NOMO-1 treated with DMSO at 0.1 percent for 48 hours (cell line): ENCODE measurements at regions not wholly inside any gene's neighbourhood (a gene's known extent, or its start where the extent isn't known, plus 50 kb on each side); places are given as distances from the start of the nearest gene placed in this dataset.

Source experiments
- DNase-seq: peaks from one replicate; lab custom pipeline; 2025; ENCODE audit not compliant: unreplicated experiment; lab: John Stamatoyannopoulos, UW

DNA sequence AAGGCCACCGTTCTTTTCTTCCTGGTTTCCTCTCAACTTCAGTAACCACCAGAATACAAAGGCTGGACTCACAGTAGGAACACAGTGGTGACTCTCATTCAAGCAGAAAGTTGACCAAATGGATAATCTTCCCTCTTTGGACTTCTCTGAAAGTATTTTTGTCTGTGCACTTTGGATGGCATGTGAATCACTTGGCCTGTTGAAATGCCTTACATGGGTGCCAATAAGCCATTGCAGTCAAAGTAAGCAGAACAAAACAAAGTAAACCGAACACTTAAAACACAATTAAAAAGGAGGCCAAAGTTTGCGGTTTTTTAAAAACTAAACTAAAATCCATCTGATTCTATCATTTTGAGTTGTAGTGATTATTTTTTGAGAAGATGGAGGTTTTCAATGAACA is 370.1 kb upstream of the DDHD1 start:
- no peak for DNase-seq

DNA sequence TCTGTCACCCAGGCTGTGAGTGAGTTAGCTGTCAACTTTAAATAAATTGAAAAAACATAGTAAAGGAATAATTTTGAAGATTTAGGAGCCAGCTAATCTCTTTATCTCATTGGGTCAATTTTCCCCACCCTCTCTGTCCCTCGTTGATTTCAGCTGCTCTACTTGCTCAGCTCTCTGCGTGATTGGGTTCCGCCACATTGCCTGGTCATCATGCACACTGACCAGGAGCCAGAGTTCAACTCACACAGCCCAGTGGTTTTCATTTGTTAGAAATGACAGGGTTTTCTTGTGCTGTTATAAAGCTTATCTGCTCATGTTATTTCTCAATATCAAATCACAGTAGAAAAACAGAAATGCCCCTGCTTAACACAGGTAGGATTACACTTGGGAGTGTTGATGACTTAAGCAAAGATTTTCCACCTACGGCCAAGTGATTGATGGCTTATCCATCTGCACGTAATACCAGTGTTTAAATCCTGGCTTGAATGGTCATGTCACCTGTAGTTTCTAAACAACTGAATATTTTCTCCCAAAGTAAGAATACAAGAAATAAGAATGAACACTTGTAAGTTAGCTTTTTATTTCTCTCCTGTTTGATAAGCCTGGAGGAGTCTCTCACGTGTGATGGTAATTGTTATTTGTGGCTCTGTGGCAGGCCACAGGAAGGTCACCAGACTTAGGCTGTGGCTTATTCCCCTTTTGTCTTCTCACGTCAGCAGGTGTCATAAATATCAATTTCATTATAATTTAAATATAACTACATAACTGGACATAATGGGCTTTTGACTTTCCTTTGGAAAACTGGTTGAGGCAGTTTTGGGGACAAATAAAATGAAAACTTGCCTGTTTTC is 367.2 kb upstream of the DDHD1 start:
- no peak for DNase-seq

DNA sequence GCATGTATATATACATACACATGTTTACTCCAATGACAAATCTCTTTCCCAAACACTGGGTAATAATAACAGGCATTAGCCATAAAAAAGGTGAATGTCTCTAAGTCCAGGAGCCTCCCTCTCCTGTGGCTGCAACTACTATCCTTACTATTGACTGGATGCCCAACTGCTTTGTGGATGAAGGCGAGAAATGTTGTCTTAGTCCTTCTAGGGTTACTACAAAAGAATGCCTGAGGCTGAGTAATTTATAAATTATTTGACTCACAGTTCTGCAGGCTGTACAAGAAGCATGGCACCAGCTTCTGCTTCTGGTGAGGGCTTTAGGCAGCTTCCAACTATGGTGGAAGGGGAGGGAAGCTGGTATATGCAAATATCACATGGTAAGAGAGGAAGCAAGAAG is 366.0 kb upstream of the DDHD1 start:
- DNase-seq, result no peak

DNA sequence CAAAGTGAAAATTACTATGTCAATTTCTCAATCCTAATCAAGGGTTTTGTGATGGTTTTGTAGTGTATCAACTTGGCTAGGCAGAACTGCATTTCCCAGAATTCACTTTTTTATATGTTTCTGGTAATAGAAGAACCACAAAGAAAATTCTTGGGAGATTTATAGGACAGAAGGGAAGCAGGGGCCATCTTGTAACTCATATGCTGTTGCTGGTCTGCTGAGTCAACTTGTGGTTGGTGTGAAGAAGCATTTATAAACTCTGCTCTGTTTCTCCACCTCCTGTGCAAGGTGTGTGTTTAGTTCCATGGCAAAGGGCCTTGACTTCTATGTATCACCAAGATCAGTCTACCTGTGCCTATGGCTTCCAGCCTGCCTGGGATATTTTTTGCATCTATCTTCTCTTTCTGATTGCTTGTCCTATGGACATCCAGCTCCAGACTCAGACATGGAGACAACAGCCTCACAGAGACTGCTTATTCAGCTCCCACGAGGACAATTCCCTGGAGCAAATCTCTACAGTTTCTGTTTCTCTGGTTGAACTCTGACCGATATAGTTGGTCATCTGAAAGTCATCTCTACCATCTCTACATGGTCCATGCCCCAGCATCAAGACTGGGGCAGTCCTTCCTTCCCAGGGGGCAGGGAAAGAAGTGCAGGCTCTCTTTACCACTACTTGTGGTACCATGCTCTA is 364.3 kb upstream of the DDHD1 start:
- no peak for DNase-seq

DNA sequence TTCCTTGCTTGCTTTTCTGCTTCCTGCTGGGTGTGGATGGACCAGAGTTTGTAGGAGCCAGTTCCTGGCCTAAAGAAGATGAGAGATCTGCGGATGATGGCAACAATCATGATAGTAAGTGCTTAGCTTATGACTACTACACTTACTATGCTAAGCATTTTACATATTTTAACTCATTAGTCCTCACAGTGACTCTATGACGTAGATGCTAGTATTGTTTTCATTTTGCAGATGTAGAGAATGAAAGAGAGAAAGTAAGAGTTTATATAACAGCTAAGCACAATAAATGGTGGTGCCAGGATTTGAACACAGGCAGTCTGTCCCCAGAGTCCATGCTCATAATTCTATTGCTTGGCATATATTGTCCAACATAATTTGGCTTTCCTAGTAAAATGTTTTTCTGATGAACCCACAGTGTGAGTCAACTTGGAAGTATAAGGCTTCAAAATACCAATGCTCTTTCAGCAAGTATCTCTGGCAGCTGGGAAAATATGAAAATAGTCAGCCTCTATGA is 363.2 kb upstream of the DDHD1 start:
- DNase-seq, result no peak

DNA sequence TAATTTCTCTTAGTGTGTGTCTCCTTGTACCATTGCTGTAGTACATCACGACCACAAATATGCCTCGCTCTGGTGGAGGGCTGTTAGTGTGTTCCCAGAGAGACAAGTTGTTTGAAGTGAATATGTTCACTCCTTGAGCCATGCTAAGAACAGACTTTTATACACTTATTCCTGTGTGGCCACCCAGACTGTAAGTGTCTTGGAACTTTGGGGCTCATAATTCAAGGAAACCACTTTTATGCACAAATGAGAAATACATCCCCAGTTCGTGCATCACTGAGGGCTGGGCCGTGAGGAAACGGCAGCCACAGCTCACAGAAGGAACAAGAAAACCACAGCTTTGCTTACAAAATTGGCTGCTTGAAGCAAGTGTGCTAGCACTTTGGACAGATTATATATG is 362.2 kb upstream of the DDHD1 start:
- DNase-seq, result no peak

DNA sequence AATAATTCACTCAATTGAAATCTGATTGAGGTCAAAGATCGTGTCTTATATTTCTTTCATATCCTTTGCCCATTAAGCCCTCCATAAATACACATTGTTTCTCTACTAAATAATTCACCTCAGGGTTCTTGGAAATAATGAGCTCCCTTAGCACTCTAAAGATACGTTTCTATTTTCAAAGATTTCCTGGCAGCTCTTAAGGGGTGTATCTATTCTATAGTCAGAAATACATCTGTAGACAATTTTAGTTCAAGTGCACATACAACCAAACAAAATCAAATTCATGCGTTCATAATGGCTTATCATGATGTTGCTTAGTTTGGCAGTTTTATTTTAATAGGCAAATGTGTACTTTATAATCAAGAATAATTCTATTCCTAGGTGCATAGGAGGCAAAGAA is 361.1 kb upstream of the DDHD1 start:
- no peak for DNase-seq

DNA sequence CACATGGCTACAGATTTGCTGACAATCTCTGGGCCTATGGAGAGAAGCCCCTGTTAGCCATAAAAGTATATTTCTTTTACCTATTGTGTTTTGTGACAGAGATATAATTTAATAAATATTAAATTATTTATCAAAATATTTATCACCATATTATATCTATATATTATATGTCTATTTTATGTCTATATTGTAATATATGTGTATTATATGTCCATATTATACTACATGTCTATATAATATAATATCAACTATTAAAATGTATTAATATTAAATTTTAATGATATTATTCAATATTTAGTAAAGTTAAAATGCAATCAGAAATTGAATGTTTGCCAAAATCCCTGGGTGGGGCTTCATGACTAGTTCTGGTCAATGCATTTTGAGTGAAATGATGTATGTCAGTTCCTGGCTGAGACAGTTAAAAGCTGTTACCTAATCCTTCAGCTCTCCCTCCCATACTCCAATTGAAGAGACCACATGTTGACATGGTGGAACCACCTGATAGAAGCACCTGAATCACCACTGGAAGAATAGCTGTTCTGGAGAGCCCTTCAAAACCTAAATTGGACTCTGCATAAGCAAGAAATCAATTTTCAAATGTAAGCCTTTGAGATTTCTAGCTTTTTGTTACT is 357.3 kb upstream of the DDHD1 start:
- DNase-seq, result no peak

DNA sequence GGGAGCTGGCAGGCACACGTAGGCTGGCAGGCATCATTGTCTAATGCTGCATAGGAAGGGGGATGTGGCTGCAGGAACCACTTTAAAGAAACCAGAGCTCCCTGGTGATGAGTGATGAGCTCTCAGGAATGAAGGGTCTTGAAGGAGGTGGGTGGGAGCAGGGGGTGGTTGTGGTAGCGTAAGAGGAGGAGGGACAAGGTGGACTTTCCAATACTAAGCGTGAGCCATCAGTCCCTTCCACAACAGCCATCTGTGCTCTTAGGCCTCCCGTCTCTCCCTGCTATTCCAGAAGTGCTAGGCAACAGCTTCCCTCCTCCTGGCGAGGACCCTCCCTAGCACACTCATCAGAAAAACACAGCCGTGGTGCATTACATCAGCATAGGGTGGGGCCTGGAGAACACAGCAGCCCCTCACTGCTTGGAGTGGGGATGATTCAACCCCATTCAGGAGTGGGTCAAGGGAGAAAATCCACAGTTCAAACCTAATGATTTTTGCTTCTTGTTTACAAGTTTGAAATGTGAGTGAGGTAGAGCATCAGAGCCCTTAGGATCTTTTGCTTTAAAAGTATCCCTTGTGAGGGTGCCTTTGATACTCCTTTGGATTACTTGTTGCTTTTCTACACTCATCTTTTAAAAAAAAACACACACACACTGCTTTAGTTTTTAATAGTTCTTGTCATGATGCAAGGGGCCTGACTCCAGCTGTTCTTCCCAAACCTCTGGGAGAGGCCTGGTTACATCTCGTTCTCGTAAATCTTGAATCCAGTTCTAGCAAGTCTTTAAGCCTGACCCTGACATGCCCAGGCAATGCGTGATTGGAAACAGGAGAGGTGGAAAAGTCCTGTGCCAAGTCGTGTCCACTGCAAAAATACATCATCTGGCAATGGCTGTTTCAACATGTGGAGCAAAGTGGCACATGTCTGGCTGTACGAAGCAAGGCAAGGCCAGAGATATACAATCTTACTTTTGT is 356.4 kb upstream of the DDHD1 start:
- DNase-seq, result no peak

DNA sequence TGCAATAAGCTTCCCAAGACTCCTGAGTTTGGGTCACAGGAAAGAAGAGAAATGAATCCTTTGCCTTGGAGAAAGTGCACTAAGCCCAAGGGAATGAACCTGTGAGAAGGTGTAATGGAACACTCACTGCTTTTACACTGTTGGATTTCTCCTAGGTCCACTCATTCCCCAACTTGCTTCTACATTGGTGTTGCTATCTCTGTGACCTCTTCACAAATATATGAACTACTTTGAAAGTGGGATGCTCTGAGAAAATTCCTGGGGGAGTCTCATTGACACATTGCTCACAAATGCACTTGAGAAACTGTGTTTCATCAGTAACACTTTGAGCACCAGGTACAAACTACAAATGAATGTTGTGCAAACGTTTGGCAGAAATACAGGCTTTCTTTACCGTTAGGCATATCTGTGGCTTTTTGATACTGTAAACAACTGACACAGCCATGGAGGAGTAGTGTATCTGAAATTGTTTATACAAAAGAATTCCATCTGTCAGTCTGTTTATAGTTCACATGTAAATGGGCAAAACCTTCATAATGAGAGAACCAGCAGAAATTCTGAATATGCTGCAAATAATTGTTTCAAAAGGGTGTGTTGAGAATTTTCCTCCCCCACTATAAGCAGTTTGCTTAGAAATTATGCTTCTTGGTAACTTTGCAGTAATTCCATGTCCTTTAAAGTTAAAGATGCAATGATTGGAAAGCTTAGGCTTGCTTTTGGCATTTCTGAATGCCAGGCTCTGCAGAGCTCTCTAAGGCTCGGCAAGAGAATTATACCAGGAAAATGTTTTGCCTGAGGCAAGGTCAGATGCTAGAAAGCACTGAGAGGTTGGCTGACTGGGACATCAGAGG is 348.5 kb upstream of the DDHD1 start:
- no peak for DNase-seq

DNA sequence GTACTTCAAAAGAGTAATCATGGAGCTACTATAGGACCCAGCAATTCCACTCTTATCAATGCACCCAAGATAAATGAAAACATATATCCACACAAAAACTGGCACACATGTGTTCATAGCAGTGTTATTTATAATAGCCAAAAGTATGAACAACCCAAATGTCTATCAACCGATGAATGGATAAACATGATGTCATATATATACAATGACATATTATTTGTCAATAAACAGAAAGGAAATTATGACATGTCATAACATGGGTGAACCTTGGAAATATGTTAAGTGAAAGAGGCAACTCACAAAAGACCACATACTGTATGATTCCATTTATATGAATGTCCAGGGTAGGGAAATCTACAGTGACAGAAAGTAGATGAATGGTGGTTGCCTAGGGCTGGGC is 347.1 kb upstream of the DDHD1 start:
- DNase-seq, result no peak

DNA sequence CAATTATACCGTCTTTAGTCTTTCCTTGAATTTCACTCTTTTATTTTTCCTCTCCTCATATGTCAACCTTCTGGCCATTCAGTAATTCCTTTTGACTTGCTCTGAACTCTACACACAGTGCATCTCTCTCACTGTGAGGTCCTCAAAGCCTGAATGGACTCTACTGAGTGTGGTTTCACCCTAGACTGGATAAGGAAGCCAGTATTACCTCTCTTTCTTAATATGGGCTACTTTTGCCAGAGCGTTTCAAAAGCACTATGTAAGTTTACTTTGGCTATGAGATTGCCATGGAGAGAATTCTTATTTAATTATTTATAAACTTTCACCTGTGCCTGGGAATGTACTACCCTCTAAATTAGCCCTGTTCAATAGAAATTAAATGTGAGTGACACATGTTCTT is 343.5 kb upstream of the DDHD1 start:
- DNase-seq, result no peak

DNA sequence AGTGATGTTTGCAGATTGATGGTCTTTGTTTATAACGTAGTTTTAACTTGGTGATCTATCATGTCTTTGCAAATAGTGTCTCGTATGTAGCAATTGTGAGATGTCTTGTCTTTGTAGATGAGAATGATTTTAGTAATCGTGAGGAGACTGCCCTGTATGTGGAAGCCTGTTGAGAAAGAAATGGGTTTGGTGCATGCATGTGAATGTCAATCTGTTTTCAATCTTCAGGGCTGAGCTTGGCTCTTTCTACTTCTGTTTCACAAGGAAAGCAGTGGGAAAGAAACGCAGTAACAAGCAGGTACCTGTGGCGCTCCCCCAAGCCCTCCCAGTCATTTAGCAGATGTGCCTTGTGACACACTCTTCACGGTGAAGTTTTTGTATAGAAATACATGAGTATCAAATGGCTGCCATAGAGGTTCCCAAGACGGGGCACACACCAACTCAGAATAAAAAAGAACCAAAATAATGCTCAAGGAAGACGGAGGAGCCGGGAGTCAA is 342.8 kb upstream of the DDHD1 start:
- DNase-seq, result no peak

DNA sequence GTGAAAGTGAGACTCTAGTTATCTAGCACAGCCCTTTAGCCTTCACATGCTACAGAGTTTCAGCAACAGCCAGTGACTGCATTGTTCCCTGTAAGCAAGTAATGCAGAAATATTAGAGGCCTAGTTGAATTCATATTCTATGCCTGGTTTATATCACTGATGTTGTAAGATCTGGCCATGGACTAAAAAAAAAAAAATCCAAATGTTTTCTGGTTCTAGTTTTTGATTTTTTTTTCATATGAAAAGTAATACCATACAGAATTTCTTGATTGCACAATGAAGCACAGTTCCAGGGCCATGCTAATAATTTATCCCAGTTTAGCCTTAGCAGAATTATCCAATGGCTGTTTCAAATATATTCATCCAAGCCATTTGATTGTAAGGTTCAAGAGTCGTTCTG is 341.5 kb upstream of the DDHD1 start:
- no peak for DNase-seq

DNA sequence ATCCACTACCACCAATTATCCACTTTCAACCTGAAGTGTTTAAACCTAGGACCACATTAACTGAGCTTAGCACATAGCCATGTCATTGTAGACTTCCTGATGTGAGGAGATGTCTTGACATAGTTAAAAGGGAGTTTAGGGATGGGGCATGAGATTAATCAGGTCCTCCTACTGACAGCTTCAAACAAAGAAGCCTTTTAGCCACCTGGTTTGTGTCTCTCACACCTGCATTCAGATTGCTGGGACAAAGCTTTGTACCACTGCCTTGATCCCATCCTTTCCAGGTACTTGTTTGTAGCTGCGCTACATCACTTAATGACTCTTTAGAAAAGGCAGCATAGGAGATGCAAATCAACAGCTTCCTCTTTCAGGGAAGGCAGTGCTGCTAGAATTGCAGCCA is 340.7 kb upstream of the DDHD1 start:
- no peak for DNase-seq

DNA sequence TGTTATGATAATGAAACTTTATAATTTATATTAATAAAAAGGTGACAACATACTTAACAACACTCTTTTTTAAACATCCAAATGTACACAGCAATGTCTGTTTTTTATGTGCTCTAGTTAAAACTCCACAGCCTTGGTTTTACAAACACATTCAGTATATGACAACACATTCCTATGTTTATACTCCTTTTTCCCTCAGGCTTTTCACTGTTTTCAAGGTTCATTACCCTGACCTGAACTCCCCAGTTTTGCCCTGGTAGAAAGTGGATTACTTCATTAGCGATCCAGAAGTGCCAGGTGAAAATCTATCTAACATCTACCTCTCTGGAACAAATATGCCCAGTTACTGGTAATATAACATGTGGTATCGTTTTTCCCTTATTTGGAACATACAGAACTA is 340.2 kb upstream of the DDHD1 start:
- no peak for DNase-seq

DNA sequence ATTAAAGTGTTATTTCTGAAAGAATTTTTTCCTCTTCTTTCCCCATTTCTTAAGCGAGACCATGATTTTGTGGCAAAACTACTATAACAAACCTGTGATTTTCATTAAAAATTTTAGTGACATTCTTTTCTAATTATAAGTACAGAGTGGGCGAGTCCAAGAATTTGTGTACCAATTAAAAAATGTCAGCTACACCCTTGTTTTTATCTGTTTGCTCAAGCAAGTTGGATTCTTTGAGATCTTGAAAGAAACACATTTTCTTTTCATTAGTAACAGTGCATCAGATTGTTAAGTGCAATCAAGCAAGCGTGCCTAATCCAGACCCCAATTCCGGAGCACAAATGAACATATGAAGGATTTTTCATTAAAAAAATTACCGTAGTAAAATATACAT is 338.8 kb upstream of the DDHD1 start:
- DNase-seq, result no peak

DNA sequence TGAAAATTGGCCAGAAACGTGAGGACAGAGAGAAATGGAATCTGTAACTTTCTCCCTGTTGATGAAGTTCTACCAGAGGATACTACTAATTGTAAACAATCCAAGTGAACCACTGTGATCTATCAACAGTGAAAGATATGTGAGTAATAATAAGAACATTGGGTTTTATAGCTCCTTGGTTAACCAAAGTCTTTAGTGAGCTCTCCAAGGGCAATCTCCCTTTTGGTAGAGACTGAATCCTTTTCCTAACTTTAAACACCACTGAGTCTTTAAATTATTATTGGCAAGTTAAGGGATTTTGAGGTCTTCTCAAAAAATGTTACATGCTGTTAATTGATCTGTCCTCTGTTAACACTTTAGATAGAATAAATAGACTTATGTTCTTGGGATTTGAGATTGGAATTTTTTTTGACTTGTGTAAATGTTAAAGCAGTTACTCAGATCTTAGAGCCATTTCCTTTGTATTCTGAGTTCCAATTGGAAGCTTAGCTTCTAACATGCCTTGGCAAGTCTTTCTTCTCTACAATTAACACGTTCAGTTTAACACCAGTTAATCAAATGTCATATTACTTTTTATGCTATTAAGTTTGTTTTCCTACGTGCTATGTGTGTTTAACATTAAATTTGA is 338.2 kb upstream of the DDHD1 start:
- no peak for DNase-seq

DNA sequence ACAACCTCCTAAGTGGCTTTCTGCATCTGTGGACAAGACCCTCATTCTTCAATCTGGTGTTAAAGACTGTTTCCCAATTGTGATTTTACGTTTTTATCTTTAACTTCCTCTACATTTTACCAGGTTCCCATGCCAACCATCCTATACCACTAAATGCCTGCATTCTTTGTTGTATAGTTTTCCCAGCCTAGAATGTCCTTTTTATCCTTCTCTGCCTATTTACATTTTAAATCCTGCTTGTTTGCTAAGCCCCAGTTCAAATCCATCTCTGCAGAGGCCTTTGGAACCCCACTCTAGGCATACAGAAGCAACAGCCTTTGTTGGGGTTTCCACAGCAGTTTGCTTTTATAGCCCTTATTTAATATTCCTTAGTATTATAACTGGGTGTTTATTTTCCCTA is 325.1 kb upstream of the DDHD1 start:
- no peak for DNase-seq
